Kasumi-1 (cell line): ENCODE measurements at regions not wholly inside any gene's neighbourhood (a gene's known extent, or its start where the extent isn't known, plus 50 kb on each side); places are given as distances from the start of the nearest gene placed in this dataset.
"Not testable (repeated sequence)": the region's sequence is repeated elsewhere in the genome, so short reads cannot be mapped to it uniquely, and the experiment has no call there.

Experiments
- DNase-seq, 2 experiments: peaks; one replicate each; lab custom pipeline; 2025; lab: John Stamatoyannopoulos, UW

DNA sequence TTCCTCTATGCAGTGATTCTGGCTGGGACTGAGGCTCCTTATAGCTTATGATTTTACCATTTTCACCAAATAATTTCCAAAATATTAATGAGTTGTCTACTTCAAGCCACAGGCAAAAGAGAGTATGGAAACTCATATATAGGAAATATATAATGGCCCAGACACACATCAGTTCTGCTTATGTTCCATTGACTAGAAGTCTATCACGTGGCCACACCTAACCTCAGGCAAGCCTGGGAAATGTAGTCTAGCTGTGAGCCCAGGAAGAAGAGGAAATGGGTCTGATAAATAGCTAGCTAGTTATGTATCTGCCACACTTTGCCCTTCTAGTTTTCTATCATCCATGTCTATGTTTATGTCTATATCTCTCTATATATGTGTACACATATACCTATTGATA lies 195.1 kb downstream of the OTOL1 start:
- DNase-seq: no peak

- DNase-seq: no peak
Observed at GRCh38 chr3:161694682-161695564, 198.3 kb downstream of the OTOL1 start.

- no peak for DNase-seq
Observed at GRCh38 chr3:161695811-161696210, 199.2 kb downstream of the OTOL1 start.

GRCh38 chr3:161700998-161701397 lies 204.4 kb downstream of the OTOL1 start:
- no peak for DNase-seq

DNA sequence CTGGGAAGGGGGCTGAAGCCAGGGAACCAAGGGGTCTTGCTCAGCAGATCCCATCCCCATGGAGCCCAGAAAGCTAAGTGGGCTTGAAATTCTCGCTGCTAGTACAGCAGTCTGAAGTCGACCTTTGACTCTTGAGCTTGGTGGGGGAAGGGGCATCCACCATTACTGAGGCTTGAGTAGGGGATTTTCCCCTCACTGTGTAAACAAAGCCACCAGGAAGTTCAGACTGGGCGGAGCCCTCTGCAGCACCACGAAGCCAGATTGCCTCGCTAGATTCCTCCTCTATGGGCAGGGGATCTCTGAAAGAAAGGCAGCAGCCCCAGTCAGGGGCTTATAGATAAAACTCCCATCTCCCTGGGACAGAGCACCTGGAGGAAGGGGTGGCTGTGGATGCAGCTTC lies 210.6 kb downstream of the OTOL1 start:
- DNase-seq: not testable (repeated sequence)

DNA sequence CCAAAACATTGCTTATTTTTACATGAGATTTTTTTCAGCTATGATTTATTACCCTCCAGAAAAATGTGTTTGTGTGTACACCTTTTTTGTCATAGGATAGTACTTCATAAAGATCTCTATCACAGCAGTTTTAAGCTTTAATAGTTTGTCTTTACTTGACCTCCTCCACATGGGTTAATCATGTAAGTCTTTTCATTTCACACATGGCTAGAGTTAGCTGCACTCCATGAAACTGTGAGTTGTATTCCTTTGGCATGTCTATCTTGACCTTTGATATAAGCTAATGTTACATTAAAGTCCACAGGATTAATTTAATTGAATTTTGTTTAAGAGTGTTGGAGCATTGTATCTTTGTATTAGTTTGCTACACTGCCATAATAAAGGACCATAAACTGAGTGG lies 217.1 kb downstream of the OTOL1 start:
- no peak for DNase-seq

GRCh38 chr3:161731968-161732367 lies 235.4 kb downstream of the OTOL1 start:
- no peak for DNase-seq

GRCh38 chr3:161737171-161737570 lies 240.6 kb downstream of the OTOL1 start:
- DNase-seq: no peak

DNA sequence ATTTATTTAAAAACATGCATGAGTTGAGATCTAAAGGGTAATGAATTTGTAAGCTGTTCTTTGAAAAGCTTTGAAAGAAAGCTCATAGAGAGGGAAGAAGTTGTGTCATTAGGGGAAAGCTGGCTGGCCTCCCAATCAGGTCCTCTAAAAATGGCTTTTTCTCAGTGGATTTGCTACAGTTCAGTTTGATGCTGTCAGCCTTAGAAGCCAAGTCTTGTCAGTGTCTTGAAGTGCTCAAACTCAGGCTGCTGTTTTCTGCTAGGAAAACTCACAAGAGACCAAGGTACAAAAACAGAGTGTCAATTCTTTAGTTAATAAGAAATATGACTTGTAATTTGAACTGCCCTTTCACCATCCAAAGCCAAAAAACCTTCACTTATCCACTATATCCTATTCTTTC lies 243.8 kb downstream of the OTOL1 start:
- DNase-seq: no peak

GRCh38 chr3:161744366-161744765 lies 247.8 kb downstream of the OTOL1 start:
- no peak for DNase-seq

DNA sequence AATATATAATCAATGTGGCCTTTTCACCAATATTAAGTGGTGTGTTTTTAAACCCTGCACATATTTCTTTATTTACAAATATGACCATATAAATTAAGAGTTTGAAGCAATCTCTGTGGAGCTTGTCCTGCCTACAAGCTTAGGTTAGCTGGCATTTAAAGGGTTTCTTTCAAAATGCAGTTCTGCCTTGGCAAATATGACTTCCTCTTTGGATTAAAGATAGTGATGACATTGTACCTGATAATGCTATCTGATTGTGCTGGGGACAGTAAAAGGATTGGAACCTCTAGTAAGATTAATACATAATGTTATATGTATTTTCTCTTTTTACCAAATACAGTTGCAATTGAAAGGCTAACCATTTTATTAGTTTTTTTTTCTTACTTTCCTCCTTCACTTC lies 249.1 kb downstream of the OTOL1 start:
- DNase-seq: no peak

DNA sequence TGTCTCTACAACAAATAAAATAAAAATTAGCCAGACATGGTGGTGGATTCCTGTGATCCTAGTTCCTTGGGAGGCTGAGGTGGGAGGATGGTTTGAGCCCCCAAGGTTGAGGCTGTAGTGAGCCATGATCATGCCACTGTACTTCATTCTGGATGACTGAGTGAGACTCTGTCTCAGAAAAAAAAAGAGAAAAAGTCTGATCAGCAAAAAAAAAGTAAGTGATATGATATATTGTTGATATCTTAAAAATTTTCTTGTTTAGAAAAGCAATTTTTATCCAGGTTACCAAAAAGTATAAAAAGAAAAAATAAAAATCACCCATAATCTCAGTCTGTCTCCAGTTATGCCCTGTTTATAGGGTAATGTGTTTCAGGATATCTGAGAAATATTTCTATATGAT lies 251.4 kb downstream of the OTOL1 start:
- no peak for DNase-seq

GRCh38 chr3:161754420-161755053 lies 257.9 kb downstream of the OTOL1 start:
- no peak for DNase-seq

DNA sequence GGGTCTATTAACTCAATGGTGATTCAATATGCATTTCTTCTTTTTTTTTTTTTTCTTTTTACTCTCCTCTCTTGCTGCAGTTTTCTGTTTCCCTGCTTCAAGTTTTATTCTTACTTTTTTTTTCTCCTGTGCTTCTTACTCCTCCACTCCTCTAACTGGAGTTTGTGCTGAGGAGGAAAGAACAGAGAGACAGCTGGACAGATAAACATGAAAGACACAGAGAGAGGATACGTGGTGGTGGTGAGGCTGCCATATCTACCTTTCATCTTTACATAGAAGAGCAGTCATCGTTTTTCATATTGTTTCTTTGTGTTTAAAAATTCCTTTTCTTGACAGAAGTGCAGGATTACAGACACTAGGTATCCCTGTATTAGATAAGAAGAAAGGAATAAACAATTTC lies 262.8 kb downstream of the OTOL1 start:
- no peak for DNase-seq

DNA sequence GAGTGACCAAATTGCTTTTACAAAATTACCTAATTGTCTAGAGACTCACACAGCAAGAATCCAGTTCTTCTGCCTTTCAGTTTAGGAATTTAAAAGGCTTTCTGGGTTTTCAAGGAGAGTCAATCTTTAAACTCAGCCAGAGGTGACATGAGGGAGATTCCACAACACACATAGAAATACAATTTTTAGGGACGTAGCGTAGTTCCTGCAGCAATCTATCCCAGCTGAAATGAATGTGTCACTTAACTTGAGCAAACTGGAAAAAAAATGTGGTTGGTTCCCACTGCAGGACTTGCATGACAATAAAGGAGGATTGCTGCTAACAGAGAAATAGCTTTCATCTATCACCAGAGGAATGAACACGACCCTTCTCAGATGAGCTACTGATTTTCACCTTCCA lies 269.7 kb downstream of the OTOL1 start:
- no peak for DNase-seq

GRCh38 chr3:161770484-161771386 lies 274.1 kb downstream of the OTOL1 start:
- DNase-seq: peak; percentile 54 to 56

DNA sequence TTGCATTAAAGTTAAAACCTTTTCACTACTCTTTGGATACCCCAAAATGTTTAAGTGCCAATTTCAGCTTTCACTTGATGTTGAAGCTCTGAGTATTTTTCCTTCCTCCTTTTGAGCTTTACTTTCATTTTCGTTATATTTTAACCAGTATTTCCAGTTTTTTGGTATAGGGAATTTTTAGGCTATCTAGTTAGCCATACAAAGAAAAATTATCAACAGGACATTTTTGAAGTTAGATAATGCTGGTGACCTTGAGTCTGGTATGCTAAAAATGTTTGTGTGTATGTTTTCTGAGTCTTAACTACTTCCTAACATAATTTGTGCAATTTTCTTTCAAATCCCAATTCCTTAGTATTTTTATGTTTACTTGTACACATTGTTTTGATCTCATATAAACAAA lies 284.8 kb downstream of the OTOL1 start:
- peak; percentile 12 to 27 for DNase-seq

DNA sequence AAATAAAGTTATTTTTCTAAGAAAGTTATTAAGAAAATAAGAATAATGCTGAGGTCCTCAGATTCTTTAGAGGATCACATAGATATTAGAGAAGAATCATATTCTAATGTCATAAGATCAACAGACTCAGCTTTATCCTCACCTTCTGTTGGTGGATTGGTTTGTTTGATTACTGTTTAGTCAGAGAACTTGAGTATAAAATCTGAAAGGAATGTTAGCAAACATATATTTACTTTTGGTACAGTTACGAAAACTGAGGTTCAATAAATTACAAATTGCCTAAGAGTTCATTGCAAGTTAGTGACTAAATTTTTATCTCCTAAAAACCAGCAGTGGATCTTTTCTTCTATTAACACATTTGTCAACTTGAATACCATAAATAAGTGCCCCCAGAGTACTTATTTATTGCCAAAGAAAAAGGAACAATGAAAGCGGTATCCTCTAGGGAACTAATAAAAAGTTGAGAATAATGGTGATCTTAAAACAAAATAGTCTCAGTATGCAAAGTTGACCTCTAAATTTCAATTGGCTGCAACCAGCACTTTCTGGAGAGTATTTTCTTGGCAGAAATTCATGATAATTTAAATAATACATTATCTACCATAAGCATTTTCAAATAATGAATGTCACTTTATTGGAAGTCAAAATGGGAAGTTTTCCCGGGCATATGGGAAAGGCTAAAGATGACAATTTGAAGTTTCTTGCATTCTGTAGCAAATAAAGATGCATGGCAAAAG lies 296.8 kb downstream of the OTOL1 start:
- DNase-seq: no peak

DNA sequence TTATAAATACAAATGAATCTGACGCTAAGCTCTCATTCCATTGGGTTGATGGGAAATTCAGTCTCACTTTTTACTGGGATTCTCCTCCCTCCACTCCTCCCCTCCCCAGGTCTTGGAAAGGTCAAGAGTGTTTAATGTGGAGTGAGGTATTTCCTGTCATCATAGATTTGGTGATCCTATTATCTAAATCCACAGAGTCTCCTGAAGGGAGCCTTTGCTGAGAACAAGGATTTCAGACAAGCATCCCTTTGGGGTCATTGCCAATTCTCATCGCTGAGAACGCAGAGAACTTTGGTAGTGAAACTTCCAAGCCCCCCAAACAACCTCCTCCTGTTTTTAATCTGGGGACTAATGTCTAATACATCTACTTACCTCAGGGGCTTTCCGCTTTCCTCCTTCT lies 297.9 kb downstream of the OTOL1 start:
- no peak for DNase-seq

- DNase-seq: no peak
Observed at GRCh38 chr3:161796312-161796711, 299.7 kb downstream of the OTOL1 start.

DNA sequence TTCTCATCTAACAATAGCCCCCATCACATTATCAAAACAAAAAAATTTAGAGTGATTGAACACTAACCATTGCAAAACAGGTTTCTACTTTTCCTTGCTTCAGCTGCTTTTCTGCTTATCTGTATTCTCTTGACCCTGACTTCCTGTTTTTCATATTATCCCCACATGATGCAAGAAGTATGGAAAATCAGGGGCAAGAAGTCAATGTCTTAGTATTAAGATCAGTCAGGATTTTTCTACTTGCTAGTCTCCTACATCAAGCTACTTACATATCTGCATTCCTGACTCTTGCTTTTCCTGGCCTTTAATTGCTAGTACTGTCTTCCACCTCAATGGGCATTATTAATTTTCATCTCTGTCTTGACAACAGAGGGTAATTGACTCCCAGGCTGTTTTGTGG lies 300.2 kb downstream of the OTOL1 start:
- peak in 1 of 2 experiments; percentile 3 for DNase-seq

DNA sequence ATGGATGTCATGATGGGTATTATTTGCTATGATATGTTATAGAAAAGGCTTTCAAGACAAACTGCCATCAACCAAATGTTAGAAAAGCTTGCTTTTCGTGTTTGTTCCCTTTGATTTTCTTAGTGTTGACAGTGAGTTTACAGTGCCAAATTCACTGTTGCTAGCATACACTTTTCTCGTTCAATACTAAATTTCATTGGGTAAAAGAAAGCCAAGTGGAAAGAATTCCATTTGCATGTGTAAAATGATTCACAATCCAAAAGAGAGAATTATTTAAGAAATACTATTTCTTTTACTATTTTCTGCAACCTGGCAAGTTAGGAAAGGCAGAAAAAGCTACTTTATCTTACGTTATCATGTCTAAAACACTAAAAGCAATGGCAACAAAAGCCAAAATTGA lies 301.4 kb downstream of the OTOL1 start:
- no peak for DNase-seq
